DMS79 treated with DMSO at 0.1 percent for 48 hours (cell line): ENCODE measurements at regions not wholly inside any gene's neighbourhood (a gene's known extent, or its start where the extent isn't known, plus 50 kb on each side); places are given as distances from the start of the nearest gene placed in this dataset.
"Not testable (repeated sequence)": the region's sequence is repeated elsewhere in the genome, so short reads cannot be mapped to it uniquely, and the experiment has no call there.

Source experiments
- DNase-seq: peaks from one replicate; lab custom pipeline; 2025; lab: John Stamatoyannopoulos, UW

GRCh38 chr14:53216478-53216877, 63.4 kb upstream of the DDHD1 start:
- DNase-seq: not testable (repeated sequence)

- DNase-seq: no peak
Measured at GRCh38 chr14:53215101-53215500, 62.0 kb upstream of the DDHD1 start.

DNA sequence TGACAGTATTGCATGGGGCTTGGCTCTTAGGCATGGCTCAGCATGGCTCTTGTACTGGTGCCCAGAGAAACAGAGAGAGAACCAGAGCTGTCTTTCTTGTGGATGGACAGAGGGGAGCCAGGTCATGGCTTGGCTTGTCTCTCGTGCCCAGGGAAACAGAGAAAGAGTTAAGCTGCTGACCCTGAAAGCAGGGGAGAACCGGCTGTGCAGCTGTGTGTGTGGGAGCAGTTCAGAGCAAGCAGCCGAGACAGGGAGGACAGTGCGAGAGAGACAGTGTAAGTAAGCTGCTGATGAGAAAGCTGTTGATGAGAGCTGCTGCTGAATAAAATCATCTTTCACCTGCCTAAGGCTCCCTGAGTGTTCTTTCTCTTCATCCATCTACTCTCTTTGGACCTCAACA, 61.3 kb upstream of the DDHD1 start:
- DNase-seq: no peak

DNA sequence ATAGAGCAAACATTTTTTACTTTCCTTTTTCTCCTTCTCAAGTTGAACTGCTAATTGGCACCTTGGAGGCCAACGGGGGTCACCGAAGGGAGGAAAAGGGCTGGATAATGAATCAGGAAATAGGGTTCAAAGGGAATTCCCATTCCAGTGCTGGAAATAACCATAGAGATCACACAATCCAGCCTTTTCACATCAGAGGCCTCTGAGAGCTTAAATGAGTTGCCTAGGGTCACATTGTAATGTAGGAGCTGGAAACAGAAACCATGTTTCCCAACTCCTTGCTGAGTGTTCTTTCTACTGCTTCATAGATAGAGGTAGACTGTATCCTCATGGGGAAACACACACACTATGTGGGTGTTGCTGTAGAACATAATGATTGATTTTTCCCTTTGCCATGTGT, 60.6 kb upstream of the DDHD1 start:
- DNase-seq: no peak

- no peak for DNase-seq
Measured at GRCh38 chr14:53209370-53209769, 56.2 kb upstream of the DDHD1 start.
